ENCODE measurements at regions not wholly inside any gene's neighbourhood (a gene's known extent, or its start where the extent isn't known, plus 50 kb on each side); places are given as distances from the start of the nearest gene placed in this dataset.

DNA sequence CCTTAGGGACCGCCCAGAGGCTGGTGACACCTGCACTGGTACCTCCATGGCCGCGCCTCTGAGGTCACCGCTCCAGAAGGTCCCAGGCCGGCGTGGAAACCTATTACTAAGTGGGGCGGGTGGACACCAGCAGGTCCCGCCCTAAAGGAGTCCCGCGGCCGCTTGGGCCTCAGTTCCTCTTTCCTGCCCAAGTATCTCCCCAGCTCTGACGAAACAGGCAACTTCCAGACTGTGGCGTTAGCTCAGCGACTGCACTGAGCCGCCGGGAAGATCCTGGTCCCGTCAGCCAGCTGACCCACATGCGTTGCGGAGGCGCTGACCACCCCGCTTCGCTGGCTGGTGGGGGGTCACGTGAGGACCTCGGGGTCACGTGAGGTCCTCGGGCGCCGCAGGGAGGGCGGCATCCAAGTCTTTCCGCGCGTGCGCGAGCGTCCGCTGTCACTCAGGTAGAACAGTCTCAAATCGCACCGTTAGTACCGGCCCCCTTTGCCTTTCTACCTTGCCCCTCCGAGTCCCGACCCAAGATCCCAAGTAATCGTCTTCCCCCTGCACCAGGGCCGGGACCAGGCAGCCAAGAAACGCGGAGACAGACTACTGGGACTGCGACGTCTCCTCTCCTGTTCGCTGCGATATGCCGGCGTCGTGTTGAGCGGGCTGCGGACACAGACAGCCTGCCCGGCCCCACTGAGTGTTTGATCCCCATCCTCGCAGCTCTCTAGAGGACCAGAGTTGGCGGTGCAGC, 53.7 kb upstream of the KDM4C start:
- DNase-seq (ENCODE audit: low read depth): peak; percentile 62

DNA sequence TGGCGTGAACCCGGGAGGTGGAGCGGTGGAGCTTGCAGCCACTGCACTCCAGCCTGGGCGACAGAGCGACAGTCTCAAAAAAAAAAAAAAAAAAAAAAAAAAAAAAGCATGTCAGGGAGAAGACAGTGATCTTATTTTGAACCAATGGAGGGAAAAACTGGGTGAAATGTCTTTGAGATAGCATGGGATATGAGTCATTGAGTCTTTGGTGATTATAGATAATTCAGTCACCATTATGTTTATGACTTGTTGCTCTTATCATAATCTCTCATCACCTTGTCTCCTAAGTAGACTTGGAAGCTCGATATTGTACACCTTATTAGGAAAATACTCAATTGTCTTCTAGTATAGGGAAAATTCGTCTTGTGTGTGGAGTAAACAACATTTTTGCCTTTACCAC, 55.1 kb upstream of the KDM4C start:
- no peak for DNase-seq (ENCODE audit: low read depth)

GRCh38 chr9:6696178-6696577, 50.6 kb upstream of the GLDC start:
- DNase-seq (ENCODE audit: low read depth): no peak

DNA sequence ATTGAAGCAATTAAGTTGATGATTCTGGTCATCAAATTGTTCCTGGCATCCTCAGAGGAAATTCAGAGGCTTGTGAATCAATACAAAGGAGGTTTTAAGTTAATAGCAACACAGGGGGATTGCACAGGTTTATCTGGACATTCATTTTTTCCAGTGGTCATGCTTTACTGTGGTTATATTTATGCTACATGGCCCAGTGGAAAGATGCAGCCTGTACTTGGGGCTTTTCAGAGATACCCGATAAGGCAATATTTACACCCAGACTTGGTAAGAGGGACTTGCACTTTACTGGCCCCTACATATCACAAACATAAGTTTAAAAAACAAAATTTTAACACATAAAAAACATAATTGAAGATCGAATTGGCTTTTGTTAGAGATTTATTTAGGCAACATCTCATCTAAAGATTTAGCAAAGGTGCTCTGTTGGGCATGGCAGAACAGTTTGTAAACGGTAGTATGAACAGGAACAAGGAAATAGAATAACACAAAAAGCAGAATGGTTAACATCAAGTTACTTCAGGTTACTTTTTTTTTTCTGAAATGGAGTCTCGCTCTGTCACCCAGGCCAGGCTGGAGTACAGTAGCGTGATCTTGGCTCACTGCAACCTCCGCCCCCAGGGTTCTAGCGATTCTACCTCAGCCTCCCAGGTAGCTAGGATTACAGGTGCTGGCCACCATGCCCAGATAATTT, 49.7 kb upstream of the GLDC start:
- no peak for DNase-seq (ENCODE audit: low read depth)
